GM12872 (cell line): ENCODE measurements at regions not wholly inside any gene's neighbourhood (a gene's known extent, or its start where the extent isn't known, plus 50 kb on each side); places are given as distances from the start of the nearest gene placed in this dataset.

Source experiments
- TF ChIP-seq, protein P1 (sequence below): IDR thresholded peaks from 3 replicates; pipeline ENCODE4 v1.5.1; 2011; ENCODE audit warnings: low read depth, mild to moderate bottlenecking, low read length, moderate library complexity; ENCODE audit not compliant: insufficient read depth

GRCh38 chr22:33971561-33971961, 51.3 kb upstream of the LARGE1 start:
- TF ChIP-seq, protein P1, sequence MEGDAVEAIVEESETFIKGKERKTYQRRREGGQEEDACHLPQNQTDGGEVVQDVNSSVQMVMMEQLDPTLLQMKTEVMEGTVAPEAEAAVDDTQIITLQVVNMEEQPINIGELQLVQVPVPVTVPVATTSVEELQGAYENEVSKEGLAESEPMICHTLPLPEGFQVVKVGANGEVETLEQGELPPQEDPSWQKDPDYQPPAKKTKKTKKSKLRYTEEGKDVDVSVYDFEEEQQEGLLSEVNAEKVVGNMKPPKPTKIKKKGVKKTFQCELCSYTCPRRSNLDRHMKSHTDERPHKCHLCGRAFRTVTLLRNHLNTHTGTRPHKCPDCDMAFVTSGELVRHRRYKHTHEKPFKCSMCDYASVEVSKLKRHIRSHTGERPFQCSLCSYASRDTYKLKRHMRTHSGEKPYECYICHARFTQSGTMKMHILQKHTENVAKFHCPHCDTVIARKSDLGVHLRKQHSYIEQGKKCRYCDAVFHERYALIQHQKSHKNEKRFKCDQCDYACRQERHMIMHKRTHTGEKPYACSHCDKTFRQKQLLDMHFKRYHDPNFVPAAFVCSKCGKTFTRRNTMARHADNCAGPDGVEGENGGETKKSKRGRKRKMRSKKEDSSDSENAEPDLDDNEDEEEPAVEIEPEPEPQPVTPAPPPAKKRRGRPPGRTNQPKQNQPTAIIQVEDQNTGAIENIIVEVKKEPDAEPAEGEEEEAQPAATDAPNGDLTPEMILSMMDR = no peak

- TF ChIP-seq, protein P1 = no peak
Observed at GRCh38 chr22:33975841-33976240, 55.6 kb upstream of the LARGE1 start.

GRCh38 chr22:33983558-33983957, 63.3 kb upstream of the LARGE1 start:
- TF ChIP-seq, protein P1 = no peak

- TF ChIP-seq, protein P1 = no peak
Observed at GRCh38 chr22:33984211-33984610, 63.9 kb upstream of the LARGE1 start.

DNA sequence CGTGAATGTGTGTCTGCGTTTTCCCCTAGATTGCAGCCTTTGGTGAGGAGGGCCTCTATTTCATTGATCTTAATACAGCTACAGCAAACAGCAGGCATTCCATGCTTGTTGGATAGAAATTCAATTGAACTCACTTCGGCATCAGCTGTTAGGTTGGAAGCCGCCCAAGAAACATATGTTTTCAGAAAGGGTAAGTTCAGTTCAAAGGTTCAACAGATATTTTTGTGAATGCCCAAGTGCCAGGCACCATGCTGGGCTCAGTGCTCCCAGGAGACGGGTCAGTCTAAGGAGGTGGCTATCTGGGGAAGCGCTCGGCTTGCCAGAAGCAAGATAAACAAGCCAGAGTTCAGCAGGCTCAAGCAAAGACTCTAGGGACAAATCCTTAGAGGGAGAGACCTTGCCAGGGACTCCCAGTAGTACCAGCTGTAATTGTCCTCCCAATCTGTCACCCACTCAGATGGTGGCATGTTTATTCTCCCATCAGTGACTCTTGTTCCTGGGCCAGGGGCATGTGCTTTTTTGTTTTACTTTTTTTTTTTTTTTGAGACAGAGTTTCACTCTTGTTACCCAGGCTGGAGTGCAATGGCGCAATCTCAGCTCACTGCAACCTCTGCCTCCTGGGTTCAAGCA, 64.5 kb upstream of the LARGE1 start:
- TF ChIP-seq, protein P1 = no peak

- TF ChIP-seq, protein P1 = no peak
Observed at GRCh38 chr22:33985506-33985905, 65.2 kb upstream of the LARGE1 start.

- TF ChIP-seq, protein P1 = no peak
Observed at GRCh38 chr22:33986167-33986771, 66.0 kb upstream of the LARGE1 start.
